ENCODE measurements at regions not wholly inside any gene's neighbourhood (a gene's known extent, or its start where the extent isn't known, plus 50 kb on each side); places are given as distances from the start of the nearest gene placed in this dataset.
"Not testable (repeated sequence)": the region's sequence is repeated elsewhere in the genome, so short reads cannot be mapped to it uniquely, and the experiment has no call there.

DNA sequence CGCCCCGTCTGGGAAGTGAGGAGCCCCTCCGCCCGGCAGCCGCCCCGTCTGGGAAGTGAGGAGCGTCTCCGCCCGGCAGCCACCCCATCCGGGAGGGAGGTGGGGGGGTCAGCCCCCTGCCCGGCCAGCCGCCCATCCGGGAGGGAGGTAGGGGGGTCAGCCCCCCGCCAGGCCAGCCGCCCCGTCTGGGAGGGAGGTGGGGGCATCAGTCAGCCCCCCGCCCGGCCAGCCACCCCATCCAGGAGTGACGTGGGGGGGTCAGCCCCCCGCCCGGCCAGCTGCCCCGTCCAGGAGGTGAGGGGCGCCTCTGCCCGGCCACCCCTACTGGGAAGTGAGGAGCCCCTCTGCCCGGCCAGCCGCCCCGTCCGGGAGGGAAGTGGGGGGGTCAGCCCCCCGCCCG lies 297.5 kb upstream of the DYNLRB2 start:
- not testable (repeated sequence) for DNase-seq

DNA sequence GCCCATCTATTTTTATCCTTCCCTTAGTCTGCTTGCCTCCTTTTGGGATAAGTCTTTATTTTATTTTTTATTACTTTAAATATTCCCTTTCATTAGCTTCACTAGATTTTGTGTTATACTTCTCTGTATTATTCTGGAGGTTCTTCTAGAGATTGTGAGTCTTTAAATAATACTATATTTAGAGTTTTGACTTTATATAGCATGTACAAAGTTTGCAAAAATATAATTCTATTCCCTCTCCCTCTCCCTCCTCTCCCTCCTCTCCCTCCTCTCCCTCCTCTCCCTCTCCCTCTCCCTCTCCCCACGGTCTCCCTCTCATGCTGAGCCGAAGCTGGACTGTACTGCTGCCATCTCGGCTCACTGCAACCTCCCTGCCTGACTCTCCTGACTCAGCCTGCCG lies 298.5 kb upstream of the DYNLRB2 start:
- not testable (repeated sequence) for DNase-seq

DNA sequence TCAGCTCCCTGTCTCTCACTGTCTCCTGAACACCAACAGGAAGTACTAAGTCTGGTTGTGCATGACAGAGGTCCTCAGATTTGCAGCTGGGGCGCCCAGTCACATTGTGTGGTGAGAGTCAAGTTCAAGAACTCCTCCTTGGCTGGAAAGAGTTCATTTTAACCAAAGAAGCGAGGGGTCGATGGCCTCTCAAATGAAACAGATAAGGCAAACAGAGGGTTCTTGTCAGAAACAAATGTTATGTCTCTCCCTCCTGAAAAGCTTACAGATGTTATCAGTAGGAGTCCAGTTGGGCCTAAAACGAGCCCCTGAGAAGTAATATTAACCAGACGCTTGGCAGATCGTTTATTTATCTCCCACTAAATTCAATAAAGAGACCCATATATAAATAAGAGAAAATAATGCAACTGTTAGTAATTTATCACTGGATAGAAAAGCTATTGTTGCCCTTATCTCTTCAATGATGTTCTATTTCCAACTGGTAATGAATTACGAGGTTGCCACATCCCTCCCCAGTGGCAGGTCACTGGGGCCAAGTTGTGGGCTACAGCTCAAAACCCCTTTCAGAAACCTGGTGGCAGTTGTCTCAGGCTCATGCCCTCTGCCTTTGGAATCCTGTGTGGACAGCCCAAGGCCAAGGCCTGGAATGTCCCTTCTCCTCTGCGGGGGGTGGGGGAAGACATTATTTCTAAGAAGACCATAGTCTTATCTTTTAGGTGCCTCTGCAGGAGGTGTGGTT lies 307.5 kb upstream of the DYNLRB2 start:
- no peak for DNase-seq

DNA sequence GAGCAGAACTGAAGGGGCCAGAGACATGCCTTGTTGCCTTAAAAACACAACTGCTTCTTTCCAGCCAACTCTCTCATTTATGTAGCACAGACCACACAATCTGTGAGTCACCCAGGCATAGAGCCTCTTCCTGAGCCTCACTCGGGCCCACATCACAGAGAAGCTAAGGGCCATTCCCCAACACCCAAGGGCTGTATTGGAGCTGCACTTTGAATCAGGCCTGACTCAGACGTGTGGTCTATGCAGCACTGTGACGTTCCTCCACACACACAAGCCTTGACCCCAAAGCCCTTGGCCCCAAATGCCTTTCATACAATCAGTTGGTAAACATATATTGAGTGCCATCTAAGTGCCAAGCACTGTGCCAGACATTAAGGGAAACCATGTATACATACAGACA lies 308.9 kb upstream of the DYNLRB2 start:
- DNase-seq: no peak

DNA sequence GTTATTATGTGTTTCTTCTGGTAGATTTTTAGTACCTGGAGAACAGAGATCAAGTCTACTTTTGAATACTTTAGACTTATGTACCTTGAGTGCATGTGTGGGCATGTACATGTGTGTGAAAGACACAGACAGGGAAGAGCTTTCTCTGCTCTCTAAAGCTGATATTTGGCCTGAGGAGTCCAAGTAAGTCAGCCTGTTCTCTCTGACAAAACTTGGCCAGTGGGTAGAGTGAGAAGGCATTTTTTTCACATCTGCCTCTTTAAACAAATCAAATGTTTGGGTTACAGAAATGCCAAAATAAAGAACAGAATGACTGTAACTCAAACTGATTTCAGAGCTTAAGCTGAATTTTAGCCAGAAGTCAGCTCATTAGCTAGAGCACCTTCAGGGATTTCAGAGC lies 309.7 kb upstream of the DYNLRB2 start:
- DNase-seq: no peak

DNA sequence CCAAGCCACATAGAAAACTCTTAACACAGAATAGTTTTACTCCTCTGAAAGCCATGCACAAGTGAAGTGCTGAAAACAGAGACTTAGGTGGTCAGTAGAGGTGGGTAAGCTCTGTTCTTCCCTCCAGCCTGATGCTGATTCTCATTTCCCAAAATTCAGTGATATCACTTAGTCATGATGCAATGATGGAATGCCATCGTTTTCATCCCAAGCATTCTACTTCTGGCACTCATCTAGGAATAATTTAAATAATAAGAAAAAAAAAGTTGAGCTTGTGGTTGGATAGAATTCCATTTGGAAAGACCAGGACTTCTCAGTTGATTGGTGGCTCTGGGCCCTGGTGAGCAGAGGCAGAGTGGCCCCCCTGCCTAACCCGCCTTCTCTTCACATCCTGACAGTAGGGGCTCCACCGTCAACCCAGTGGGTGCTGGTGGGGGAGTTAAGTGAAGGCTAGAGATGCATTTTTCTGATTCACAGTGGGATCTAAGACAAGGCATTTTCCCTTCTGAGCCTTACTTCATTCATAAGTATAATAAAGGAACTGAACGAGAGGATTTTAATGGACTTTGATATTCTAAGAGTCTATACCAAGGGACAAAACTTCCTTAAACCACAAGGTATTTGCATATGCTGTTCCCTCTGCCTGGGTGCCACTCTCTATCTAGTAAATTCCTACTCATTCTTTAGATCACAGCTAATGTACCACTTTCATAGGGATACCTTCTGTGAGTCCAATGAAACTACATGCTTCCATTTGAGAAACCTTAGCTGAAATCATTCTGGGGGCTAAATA lies 310.3 kb upstream of the DYNLRB2 start:
- DNase-seq: no peak

DNA sequence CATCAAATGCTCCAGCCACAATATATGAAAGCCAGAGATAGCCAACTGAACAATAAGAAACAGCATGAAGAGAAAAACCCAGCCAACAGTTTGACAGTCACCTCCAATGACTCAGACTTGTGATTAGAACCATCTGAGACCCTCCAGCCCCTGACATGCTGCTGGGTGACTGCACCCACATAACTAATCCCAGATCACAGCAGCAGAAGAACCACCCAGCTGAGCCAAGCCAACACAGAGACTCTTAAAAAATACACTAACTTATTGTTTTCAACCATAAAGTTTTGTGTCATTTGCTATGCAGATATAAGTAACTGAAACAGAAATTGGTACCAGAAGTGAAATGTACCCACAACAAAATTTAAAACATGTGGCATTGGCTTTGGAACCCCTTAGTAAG lies 314.3 kb upstream of the DYNLRB2 start:
- no peak for DNase-seq

DNA sequence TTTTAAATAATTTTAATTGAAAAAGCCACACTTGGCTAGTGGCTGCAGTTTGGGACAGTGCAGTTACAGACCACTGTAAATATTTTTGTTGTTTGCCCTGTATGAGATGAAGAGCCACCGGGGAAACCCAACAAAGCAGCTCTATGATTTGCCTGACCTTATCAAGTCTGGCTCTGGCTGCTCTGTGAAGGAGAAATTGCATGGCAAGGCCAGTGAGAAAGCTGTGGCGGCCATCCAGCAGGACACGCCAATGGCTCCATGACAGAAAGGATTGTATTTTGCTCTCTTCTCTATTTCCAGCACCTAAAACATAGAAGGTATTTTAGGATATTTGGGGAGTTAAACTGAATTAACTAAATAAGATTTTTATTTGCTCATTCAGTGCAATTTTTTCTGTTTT lies 330.0 kb upstream of the DYNLRB2 start:
- DNase-seq: no peak

DNA sequence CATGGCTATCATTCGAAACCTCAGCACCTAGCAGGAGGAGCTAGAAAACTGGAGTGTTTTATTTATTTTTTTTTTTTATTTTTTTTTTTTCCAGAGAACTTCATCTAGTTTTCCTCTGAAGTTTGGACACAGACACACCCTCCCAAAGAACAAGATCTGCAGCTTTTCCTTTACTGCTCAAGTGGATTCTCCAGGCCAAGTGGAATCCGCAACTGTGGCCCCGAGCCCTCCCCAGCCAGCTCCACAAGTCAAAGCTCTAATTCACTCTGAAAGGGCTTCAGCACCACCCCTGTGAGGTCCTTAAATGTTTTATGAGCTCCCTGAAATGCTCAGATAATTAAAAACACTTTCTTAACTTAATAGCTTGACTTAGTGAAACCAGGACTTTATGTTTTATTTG lies 332.1 kb upstream of the DYNLRB2 start:
- DNase-seq: no peak

DNA sequence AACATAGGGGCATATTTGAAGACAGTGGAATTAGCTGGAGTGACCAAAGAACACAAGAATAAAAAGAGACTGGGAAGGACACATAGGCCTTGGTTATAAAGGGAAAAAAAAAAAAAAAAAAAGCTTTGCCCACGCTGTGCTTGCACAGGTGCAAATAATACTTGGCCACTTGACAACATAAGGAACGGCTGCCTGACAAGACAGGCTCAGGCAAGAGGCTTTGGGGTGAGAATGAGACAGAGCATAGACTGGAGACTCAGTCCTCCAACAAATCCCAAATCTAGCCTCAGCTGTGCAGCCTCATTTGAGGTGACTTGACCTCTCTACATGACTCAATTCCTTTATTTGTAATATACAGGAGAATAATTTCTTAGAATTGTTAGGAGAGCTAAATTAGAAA lies 332.8 kb upstream of the DYNLRB2 start:
- DNase-seq: peak; percentile 64

DNA sequence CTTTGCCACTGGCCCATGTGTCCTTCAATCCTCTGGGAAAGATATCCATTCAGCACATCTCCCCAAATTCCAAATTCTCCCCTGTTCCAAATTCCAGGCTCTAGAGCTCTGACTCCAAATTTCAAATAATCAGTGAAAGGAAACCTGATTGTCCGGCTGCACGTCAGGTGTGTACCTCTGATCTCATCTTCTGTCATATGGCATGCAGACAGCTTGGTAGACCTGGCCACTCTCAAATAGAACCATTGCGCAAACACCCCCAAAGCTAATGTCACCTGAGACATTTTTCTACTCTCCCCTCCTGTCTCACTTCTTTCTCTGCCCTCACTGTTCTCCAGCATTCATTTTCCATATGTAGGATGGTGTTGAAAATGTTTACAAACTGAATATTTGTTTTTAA lies 337.0 kb upstream of the DYNLRB2 start:
- DNase-seq: no peak

DNA sequence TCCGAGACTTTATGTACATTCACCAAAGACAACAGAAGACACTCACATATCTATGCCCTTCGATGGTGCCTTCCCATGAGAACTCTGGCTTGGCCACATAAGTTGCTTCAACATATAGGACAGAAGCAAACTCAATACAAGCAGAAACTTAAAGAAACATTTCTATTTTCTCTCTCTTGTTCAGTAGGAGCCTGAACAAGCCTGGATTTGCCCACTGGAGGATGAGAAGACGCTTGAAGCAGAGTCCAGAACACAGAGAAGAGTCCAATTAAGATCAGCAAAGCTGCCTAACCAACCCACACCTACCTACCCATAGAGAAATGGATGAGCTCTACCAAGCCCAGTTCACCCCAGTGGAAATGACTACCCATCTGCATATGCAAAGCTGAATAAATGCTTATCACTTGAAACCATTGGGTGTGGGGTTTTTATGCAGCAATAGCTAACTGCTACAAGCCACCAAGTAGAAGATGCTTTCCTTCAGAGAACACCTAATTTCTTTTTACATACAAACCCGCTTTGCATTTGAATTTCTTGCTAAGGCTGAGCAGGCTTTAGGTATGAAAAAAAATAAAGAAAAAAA lies 337.9 kb upstream of the DYNLRB2 start:
- DNase-seq: no peak

DNA sequence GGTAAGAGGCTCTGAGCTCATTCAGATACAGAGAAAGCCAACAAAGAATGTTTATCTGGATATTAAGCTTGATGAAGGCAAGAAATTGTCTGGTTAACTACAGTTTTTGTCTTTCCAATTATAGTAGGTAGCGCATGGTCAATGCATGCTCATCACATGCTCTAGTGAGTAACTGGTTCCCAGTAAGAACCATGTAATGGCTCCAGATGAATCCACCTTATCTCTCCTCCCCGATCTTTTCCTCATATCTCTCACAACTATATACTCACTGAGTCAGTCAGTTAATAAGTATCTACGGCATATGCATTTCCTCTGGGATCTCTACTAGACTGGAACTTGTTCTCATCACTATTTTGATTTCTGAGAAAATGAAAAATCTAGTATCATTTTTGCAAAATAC lies 340.7 kb upstream of the DYNLRB2 start:
- no peak for DNase-seq

DNA sequence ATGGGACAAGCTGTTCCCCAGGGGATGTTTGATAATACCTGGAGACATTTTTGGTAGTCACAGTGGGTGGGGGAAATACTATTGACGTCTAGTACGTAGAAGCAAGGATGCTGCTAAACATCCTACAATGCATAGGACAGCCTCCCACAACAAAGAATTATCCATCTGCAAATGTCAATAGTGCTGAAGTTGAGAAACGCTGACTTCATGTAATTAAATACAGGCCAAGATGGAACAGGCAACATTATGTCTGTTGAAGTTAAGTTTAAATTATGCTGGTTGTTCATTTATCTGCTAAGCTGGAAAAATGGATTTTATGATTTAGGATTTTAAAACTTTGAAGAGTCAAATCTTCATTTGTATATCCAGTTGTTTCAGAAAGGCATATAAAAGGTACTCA lies 341.2 kb upstream of the DYNLRB2 start:
- no peak for DNase-seq

DNA sequence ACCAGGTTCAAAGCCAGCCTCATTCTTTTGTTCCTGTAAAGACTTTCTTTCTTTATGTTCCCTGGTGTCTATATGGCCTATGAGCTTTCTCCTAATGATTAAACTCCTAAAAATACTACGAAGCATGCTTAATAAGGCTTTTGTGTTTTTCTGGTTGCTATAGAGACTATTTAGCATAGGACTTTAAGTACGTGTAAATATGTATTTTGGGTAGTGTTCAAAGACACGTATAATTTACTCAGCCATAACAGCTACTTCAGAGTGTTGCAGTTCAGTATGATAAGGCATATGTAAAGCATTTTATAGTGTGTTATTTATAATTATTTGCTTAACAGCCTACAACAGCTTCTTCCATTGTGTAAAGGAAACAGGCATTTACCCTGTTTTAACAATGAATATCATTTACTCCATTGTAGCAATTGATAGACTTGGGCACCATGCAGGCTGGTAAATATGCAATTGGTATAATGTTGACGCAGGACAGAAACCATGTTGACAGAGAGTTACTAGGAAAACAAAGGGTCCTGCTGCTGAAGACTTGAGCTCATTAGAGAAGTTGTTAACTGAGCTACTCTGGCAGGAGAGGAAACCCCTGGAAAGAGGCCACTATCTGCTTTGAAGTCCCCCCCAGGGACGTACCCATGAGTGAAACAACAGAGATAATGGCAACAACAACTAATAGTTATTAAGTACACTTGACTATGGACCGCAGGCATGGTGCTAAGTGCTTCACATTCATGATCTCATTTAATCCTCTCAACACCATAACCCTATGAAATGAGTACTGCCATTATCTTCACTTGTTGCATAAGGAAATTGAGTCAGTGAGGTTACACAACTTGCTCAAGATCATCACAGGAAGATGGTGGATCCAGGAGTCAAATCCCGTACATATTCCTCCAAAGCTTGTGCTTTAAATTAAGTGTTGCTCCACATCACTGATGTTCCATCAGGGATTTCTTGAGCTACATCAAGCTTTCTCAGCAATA lies 342.2 kb upstream of the DYNLRB2 start:
- peak; percentile 88 for DNase-seq

DNA sequence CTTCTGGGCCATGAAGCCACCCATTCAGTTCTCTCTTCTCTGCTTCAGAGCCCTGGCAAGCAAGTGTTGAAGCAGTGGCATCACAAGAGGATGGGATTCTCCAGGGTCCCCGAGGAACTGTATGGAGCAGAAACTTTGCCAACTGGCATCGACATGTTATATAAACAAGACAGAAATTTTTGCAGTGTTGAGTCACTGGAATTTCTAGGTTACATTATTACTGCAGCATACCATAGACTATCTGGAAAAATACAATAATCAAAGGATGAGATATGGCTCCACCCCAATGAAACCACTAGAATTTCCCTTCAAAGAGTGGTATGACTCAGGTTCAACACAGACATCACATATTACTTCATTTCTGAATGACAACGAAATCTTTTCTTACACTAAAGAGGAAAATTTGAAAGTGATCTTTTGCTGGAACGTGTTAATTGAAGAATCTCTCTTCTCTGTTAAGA lies 343.0 kb upstream of the DYNLRB2 start:
- DNase-seq: no peak

DNA sequence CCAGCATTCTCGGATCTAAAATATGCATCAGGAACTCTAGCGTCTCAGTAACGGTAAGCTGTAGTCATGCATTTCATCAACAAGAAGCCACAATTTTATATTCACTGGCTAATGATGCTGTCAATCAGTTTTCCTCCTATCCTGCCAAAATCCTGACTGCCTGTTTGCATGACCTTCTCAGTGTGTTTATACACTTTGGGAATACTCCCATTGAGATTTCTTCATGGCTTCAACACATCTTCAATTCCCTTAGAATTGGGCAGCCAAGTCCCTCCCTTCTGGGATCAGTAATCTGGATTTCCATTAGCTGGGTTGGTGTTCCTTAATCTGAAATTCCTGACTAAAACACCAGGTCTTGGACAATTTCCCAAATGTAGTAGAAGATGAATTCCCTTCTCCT lies 348.9 kb upstream of the DYNLRB2 start:
- DNase-seq: no peak

DNA sequence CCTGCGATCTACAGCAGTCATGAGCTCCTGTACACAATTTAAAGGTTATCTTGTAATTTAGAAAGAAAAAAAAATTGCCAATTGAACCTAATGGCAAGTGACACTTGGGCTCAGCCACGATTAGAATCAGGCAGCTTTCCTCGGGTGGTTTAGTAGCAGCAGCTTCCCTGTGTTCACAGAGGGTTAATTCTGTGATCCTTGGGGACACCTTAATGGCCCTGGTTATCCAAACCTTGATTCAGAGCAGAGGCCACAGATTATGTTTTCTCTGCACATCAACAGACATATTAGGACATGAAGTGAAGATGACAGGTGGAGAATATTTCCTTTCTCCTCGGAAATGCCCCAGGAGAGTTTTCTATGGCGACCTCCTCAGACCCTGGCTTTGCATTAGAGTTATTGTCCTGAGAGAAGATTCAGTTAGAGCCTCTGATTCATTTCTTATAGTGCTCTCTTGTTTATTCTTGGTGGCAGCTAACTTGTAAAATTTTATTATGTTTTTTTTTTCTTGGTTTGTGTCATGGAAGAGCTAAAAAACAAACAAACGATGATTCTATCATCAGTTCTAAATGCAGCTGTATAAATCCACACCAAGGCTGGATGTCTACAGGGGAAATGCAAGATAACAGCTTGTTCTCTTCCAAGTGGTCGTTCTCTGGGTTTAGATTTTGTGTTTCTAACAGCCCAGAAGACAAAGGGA lies 351.2 kb upstream of the DYNLRB2 start:
- DNase-seq: no peak

DNA sequence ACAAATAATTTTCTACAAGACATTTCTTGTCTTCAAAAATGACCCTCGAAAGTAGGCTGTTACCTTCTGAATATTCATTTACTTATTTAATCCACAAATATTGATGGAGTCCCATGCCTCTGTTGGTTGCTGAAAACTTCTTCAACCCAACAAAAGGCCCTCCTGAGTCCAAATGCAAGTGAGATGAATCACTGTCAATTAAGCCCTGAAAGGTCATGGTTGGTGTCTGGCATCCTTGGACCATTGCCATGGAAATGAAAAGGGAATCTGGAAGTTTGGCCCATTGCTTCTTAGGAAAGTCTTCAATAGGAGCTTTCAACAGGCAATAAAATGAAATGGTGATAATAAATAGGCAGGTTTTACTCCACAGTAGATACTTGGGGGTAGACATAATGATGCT lies 364.7 kb upstream of the DYNLRB2 start:
- no peak for DNase-seq

DNA sequence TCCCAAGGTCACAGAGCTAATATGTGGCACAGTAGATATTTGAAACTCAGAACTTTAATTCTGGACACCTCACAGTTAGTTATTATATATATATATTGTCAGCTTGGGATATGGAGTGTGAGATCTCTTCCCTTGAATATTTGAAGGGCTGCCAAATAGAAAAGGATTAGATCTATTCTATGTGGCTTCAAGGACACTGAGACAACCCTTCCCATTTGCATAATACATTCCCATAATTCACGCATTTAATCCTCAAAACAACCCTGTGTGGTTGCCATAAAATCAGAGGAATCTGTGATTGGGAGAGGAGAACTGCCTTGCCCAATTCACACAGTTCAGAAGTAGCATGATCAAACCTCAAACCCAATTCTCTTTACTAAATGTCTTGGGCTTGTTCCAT lies 365.8 kb upstream of the DYNLRB2 start:
- DNase-seq: no peak

DNA sequence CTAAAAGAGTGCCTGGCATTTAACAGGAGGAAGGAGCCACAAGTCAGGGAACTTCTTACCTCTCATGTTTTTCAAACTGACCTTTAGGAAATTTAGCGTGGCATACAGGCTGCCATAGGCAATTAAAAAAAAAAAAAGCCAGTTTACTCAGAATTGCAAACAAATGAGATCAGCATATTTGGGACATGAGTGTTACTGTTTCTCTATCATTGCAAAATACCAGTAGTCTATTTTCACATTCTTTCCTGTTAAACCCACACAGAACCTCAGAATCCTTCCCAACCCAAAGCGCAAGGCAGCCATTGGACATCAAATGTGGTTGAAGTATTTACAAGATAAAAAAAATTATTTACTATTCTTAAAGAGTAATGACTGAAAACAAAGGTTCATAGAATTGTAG lies 366.4 kb upstream of the DYNLRB2 start:
- no peak for DNase-seq

DNA sequence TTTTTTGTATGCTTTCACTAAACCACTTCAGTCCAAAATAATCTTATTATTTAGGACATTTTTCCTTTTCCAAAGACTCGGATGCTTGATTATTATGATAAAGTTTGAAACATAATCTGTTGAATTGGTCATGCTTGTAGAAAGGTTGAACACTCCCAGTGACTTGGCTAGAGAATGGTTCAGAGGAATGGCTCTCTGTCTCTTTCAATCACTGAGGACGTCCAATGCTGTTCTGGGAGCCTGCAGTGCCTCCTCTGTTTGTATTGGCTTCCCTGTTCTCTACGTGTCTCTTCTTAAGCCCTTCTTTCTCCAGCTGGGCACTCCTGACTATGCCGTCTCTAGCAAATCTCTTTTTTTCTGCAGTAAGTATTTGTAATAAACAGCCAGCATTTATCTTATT lies 369.0 kb upstream of the DYNLRB2 start:
- no peak for DNase-seq
